GM18951 (cell line): ENCODE measurements at regions not wholly inside any gene's neighbourhood (a gene's known extent, or its start where the extent isn't known, plus 50 kb on each side); places are given as distances from the start of the nearest gene placed in this dataset.

ENCODE experiments used
- POLR2A ChIP-seq: IDR thresholded peaks from 4 replicates; pipeline ENCODE4 v1.6.1; 2011; ENCODE audit warnings: mild to moderate bottlenecking; ENCODE audit not compliant: insufficient read length, insufficient read depth; ENCODE audit errors: extremely low read depth
- in situ Hi-C: fragments of 300-500 bp; cut with MboI; formaldehyde crosslinking; loops from one replicate; pipeline ENCODE4 v1.12.0; 2022; ENCODE audit warnings: low sequenced_read_pairs, mixed read lengths, inconsistent platforms; ENCODE audit not compliant: unreplicated experiment

- in situ Hi-C loops: no loop called here
- no peak for TF ChIP-seq POLR2A
These were observed 607.2 kb downstream of the OTOL1 start for GRCh38 chr3:162103808-162104207.

- TF ChIP-seq POLR2A: no peak
- in situ Hi-C loops: no loop called here
These were observed 615.3 kb downstream of the OTOL1 start for GRCh38 chr3:162111861-162112260.

GRCh38 chr3:162112719-162113118 lies 616.1 kb downstream of the OTOL1 start:
- in situ Hi-C loops: no loop called here

GRCh38 chr3:162117961-162118360 lies 621.4 kb downstream of the OTOL1 start:
- in situ Hi-C loops: no loop called here

More at GRCh38 chr3:162112719-162113118, 616.1 kb downstream of the OTOL1 start:
- TF ChIP-seq POLR2A: no peak

GRCh38 chr3:162119651-162120050 lies 623.0 kb downstream of the OTOL1 start:
- in situ Hi-C loops: no loop called here
- TF ChIP-seq POLR2A: no peak

More at GRCh38 chr3:162117961-162118360, 621.4 kb downstream of the OTOL1 start:
- no peak for TF ChIP-seq POLR2A

GRCh38 chr3:162122405-162122804 lies 625.8 kb downstream of the OTOL1 start:
- TF ChIP-seq POLR2A: no peak
- in situ Hi-C loops: no loop called here

GRCh38 chr3:162125790-162126189 lies 629.2 kb downstream of the OTOL1 start:
- in situ Hi-C loops: no loop called here

GRCh38 chr3:162130582-162130981 lies 634.0 kb downstream of the OTOL1 start:
- no peak for TF ChIP-seq POLR2A
- in situ Hi-C loops: no loop called here

More at GRCh38 chr3:162125790-162126189, 629.2 kb downstream of the OTOL1 start:
- TF ChIP-seq POLR2A: no peak

GRCh38 chr3:162132981-162133380 lies 636.4 kb downstream of the OTOL1 start:
- TF ChIP-seq POLR2A: no peak
- in situ Hi-C loops: no loop called here

- no peak for TF ChIP-seq POLR2A
- in situ Hi-C loops: no loop called here
These were observed 638.0 kb downstream of the OTOL1 start for GRCh38 chr3:162134571-162134970.

GRCh38 chr3:162136136-162136535 lies 639.5 kb downstream of the OTOL1 start:
- no peak for TF ChIP-seq POLR2A
- in situ Hi-C loops: no loop called here

GRCh38 chr3:162138509-162138908 lies 641.9 kb downstream of the OTOL1 start:
- in situ Hi-C loops: no loop called here
- no peak for TF ChIP-seq POLR2A

GRCh38 chr3:162139841-162140240 lies 643.2 kb downstream of the OTOL1 start:
- in situ Hi-C loops: no loop called here
- no peak for TF ChIP-seq POLR2A

GRCh38 chr3:162141272-162141791 lies 644.7 kb downstream of the OTOL1 start:
- in situ Hi-C loops: no loop called here
- no peak for TF ChIP-seq POLR2A

- in situ Hi-C loops: no loop called here
- no peak for TF ChIP-seq POLR2A
These were observed 645.9 kb downstream of the OTOL1 start for GRCh38 chr3:162142511-162142910.
